ENCODE measurements at regions not wholly inside any gene's neighbourhood (a gene's known extent, or its start where the extent isn't known, plus 50 kb on each side); places are given as distances from the start of the nearest gene placed in this dataset.
"Not testable (repeated sequence)": the region's sequence is repeated elsewhere in the genome, so short reads cannot be mapped to it uniquely, and the experiment has no call there.

- no peak for ATAC-seq
- Mint-ChIP-seq H3K4me3 (no peak overlapping the region), H3K27me3 (no peaks in the 10 kb centered on the region), H3K27ac (no peak overlapping the region), H3K4me1 (no peaks in the 10 kb centered on the region), H3K36me3 (ENCODE audit: low read depth) (no peaks in the 10 kb centered on the region)
- peaks cover 3% of the 10 kb centered on the region for H3K9me3 ChIP-seq (ENCODE audit: control insufficient read depth, low read length, poor library complexity, severe bottlenecking)
- DNase-seq = no peak
Measured at GRCh38 chr13:64591971-64592370, 2638.2 kb downstream of the PCDH9 start.

- no peaks in the 10 kb centered on the region for H3K36me3 Mint-ChIP-seq (ENCODE audit: low read depth)
- H3K9me3 ChIP-seq (ENCODE audit: control insufficient read depth, low read length, poor library complexity, severe bottlenecking) = no peaks in the 10 kb centered on the region
- ATAC-seq (no peak), DNase-seq (no peak)
- H3K4me1 Mint-ChIP-seq = no peaks in the 10 kb centered on the region
- no peaks in the 10 kb centered on the region for H3K27me3 Mint-ChIP-seq
- H3K4me3 Mint-ChIP-seq = no peak overlapping the region
- H3K27ac Mint-ChIP-seq = no peak overlapping the region
Measured at GRCh38 chr13:64579331-64579730, 2650.8 kb downstream of the PCDH9 start.

DNA sequence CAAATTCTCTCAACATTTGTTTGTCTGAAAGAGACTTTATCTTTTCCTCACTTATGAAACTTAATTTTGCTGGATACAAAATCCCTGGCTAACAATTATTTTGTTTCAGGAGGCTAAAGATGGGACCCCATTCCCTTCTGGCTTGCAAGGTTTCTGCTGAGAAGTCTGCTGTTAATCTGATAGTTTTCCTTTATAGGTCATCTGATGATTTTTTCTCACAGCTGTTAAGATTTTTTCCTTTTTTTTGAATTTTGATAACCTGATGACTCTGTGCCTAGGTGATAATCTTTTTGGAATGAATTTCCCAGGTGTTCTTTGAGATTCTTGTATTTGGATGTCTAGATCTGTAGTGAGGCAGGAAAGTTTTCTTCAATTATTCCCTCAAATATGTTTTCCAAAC lies 2661.4 kb downstream of the PCDH9 start:
- Mint-ChIP-seq H3K27ac (no peak overlapping the region), H3K36me3 (ENCODE audit: low read depth) (no peaks in the 10 kb centered on the region), H3K4me3 (no peak overlapping the region), H3K4me1 (no peaks in the 10 kb centered on the region), H3K27me3 (no peaks in the 10 kb centered on the region)
- ATAC-seq (no peak), DNase-seq (no peak)
- no peaks in the 10 kb centered on the region for H3K9me3 ChIP-seq (ENCODE audit: control insufficient read depth, low read length, poor library complexity, severe bottlenecking)

DNA sequence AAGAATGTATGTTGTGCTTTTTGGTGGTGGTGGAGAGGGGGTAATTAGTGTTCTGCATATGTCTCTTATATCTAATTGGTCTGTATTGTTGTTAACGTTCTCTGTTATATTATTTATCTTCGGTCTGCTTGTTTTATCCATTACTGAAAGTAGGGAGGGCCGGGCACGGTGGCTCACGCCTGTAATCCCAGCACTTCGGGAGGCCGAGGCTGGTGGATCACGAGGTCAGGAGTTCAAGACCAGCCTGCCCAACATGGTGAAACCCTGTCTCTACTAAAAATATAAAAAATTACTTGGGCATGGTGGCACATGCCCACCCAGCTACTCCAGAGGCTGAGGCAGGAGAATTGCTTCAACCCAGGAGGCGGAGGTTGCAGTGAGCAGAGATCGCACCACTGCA lies 2672.1 kb downstream of the PCDH9 start:
- not testable (repeated sequence) for H3K4me3 Mint-ChIP-seq; DNase-seq; H3K9me3 ChIP-seq (ENCODE audit: control insufficient read depth, low read length, poor library complexity, severe bottlenecking); ATAC-seq; H3K27ac Mint-ChIP-seq; H3K4me1 Mint-ChIP-seq; H3K36me3 Mint-ChIP-seq (ENCODE audit: low read depth); H3K27me3 Mint-ChIP-seq

GRCh38 chr13:64556376-64556775 lies 2673.8 kb downstream of the PCDH9 start:
- no peaks in the 10 kb centered on the region for H3K9me3 ChIP-seq (ENCODE audit: control insufficient read depth, low read length, poor library complexity, severe bottlenecking)
- Mint-ChIP-seq H3K36me3 (ENCODE audit: low read depth) (no peaks in the 10 kb centered on the region), H3K27me3 (no peaks in the 10 kb centered on the region), H3K4me3 (no peak overlapping the region), H3K27ac (no peak overlapping the region), H3K4me1 (no peaks in the 10 kb centered on the region)
- no peak for ATAC-seq
- no peak for DNase-seq

GRCh38 chr13:64553411-64554129 lies 2676.6 kb downstream of the PCDH9 start:
- Mint-ChIP-seq H3K27ac (no peak overlapping the region), H3K36me3 (ENCODE audit: low read depth) (no peaks in the 10 kb centered on the region), H3K4me3 (no peak overlapping the region), H3K4me1 (no peaks in the 10 kb centered on the region), H3K27me3 (no peaks in the 10 kb centered on the region)
- DNase-seq = no peak
- H3K9me3 ChIP-seq (ENCODE audit: control insufficient read depth, low read length, poor library complexity, severe bottlenecking) = no peaks in the 10 kb centered on the region
- ATAC-seq = no peak

DNA sequence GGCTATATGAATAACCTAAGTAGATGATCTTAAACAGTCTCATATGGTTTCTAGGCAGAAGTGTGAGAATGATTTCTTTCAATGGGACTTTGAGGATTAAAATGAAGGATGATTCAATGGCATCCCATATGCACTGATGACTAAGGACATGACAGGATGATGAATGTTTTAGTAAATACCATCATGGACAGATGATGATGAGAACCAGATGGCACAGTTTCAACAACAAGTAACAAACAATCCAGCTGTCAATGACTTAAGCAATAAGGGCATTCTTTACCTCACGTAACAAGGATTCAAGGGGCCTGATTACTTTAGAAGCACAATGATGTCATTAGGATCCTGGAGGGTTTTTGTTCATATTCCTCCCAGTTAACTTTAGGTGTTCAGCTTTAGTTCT lies 2678.4 kb downstream of the PCDH9 start:
- Mint-ChIP-seq H3K36me3 (ENCODE audit: low read depth) (no peaks in the 10 kb centered on the region), H3K27me3 (no peaks in the 10 kb centered on the region), H3K4me1 (no peaks in the 10 kb centered on the region), H3K4me3 (no peak overlapping the region), H3K27ac (no peak overlapping the region)
- no peak for ATAC-seq
- no peak for DNase-seq
- H3K9me3 ChIP-seq (ENCODE audit: control insufficient read depth, low read length, poor library complexity, severe bottlenecking) = no peaks in the 10 kb centered on the region

GRCh38 chr13:64546371-64546770 lies 2683.8 kb downstream of the PCDH9 start:
- no peaks in the 10 kb centered on the region for H3K9me3 ChIP-seq (ENCODE audit: control insufficient read depth, low read length, poor library complexity, severe bottlenecking)
- ATAC-seq (no peak), DNase-seq (no peak)
- Mint-ChIP-seq H3K27ac (no peak overlapping the region), H3K4me1 (no peaks in the 10 kb centered on the region), H3K4me3 (no peak overlapping the region), H3K27me3 (no peaks in the 10 kb centered on the region), H3K36me3 (ENCODE audit: low read depth) (no peaks in the 10 kb centered on the region)

DNA sequence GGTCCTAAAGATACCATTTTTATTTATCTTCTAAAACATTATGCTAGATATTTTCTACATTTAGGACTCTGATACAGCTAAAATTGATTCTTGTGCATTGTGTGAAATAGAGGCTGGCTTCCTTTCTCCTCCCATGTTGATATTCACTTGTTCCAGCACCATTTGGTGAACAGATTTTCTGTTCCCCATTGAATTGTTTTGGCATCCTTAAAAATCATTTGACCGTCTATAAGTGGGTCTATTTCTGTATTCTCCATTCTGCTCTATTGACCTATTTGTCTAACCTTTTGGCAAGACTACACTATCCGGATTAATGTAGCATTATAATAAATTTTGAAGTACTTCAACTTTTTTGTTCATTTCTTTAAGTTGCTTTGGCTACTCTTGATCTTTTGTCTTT lies 2689.2 kb downstream of the PCDH9 start:
- H3K27me3 Mint-ChIP-seq = no peaks in the 10 kb centered on the region
- H3K36me3 Mint-ChIP-seq (ENCODE audit: low read depth) = no peaks in the 10 kb centered on the region
- H3K4me1 Mint-ChIP-seq = no peaks in the 10 kb centered on the region

DNA sequence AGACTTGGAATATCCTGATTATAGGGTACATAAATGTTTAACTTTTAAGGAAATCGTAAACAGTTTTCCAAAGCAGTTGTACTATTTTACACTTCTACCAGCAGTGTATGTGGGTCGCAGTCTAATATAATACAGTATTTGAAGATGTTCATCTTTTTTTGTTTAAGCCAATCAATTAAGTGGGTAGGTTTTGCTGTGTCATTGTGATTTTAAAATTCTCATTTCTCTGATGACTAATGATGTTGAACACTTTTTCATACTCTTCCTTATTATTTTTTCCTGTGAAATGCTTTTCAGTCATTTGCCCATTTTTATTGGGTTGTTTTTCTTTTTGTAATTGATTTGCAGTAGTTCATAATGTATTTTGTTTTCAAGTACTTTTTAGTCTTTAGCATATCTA lies 2689.7 kb downstream of the PCDH9 start:
- ATAC-seq = no peak
- Mint-ChIP-seq H3K4me1 (no peaks in the 10 kb centered on the region), H3K4me3 (no peak overlapping the region), H3K27ac (no peak overlapping the region), H3K36me3 (ENCODE audit: low read depth) (no peaks in the 10 kb centered on the region), H3K27me3 (no peaks in the 10 kb centered on the region)
- DNase-seq = no peak
- H3K9me3 ChIP-seq (ENCODE audit: control insufficient read depth, low read length, poor library complexity, severe bottlenecking) = no peaks in the 10 kb centered on the region

More for the DNA sequence above, 2689.2 kb downstream of the PCDH9 start:
- DNase-seq (no peak), ATAC-seq (no peak)
- no peak overlapping the region for H3K27ac Mint-ChIP-seq
- no peaks in the 10 kb centered on the region for H3K9me3 ChIP-seq (ENCODE audit: control insufficient read depth, low read length, poor library complexity, severe bottlenecking)
- H3K4me3 Mint-ChIP-seq = no peak overlapping the region

DNA sequence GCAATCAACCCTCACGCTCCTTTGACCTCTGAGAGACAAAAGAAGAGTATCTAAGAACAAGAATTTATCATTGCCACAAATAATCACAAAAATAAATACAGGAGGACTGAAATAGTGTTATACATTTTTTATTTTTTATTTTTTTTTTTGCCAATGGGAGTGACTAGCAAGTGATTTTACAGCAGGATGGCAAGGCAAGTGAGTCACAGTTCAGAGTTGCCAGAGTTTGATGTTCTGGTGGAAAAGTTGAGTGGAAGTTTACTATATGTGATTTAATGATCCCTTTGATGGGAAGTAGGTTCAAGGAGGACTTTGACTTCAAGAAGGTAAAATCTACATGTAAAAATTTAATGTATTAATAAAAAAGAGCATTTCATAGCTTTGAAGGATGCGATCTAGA lies 2691.4 kb downstream of the PCDH9 start:
- Mint-ChIP-seq H3K4me1 (no peaks in the 10 kb centered on the region), H3K27ac (no peak overlapping the region), H3K4me3 (no peak overlapping the region), H3K36me3 (ENCODE audit: low read depth) (no peaks in the 10 kb centered on the region), H3K27me3 (no peaks in the 10 kb centered on the region)
- H3K9me3 ChIP-seq (ENCODE audit: control insufficient read depth, low read length, poor library complexity, severe bottlenecking) = no peaks in the 10 kb centered on the region
- ATAC-seq = no peak
- DNase-seq = no peak

DNA sequence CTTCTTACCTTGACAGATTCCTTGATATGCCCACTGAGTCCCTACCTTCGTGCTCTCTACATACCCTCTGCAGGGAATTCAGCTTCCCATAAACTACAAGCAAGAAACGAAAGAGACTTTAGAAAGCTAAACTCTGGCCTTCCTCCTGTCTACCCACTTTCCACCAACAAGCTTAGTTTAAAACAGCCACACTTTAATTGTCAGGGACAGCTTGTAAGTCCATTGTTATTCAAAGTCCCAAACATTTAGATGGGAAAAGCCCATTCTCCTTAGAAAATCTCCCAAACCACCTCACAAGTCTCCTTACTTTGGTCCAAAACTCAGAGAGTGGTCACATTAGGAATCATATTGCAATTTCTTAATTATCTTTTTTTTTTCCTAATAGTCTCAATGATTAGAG lies 2695.8 kb downstream of the PCDH9 start:
- Mint-ChIP-seq H3K27me3 (no peaks in the 10 kb centered on the region), H3K4me1 (no peaks in the 10 kb centered on the region), H3K27ac (no peak overlapping the region), H3K36me3 (ENCODE audit: low read depth) (no peaks in the 10 kb centered on the region), H3K4me3 (no peak overlapping the region)
- no peak for ATAC-seq
- no peak for DNase-seq
- H3K9me3 ChIP-seq (ENCODE audit: control insufficient read depth, low read length, poor library complexity, severe bottlenecking) = no peaks in the 10 kb centered on the region

DNA sequence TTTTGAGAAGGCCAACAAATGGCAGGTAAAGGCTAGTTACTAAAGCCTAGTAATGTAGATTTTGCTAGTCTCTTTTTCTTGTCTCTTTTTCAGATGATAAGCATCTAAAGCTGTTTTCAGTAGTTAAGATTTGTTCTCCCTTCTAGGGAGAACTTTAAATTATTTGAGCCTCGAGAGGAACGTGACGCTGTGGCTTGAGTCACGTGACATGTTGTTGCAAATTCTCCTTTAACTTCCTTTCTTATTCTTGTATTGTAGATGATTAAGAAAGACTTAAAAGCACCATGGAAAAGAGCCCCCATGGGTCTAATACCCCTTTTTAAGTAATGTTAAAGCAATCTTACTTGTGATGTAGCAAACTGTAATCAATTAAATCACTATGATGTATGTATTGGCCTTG lies 2698.7 kb downstream of the PCDH9 start:
- H3K36me3 Mint-ChIP-seq (ENCODE audit: low read depth) = no peaks in the 10 kb centered on the region
- H3K27me3 Mint-ChIP-seq = no peaks in the 10 kb centered on the region
- no peaks in the 10 kb centered on the region for H3K4me1 Mint-ChIP-seq
- DNase-seq (no peak), ATAC-seq (no peak)
- no peaks in the 10 kb centered on the region for H3K9me3 ChIP-seq (ENCODE audit: control insufficient read depth, low read length, poor library complexity, severe bottlenecking)
- no peak overlapping the region for H3K4me3 Mint-ChIP-seq
- H3K27ac Mint-ChIP-seq = no peak overlapping the region

DNA sequence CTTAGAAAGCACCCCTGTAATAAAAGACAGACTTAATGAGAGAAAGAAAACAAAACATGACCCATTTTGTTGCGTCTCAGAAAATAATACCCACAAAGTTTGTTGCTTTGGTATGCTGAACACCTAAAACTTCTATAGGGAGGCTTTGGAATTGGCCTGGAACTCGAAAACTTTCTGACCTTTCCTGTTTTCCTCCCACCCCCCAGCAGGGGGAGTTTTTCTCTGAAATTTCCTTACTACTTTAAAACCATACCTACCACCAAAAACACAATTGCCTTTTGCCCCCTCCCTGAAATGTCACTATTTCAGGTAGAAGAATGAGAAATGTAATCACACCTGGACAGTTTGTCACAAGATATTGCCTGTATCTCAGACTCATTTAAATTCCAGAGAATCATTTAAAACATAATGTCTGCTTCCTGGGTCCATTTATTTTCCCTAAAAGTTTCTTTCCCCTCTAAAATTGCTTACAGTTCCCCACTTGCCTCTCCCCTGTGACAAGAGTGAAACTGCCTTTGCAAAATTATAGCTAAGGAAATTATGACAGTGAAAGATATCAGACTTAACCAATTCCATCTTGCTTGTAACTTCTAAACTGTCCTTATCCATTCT lies 2700.2 kb downstream of the PCDH9 start:
- H3K4me1 Mint-ChIP-seq = no peaks in the 10 kb centered on the region
- no peak for DNase-seq
- no peak overlapping the region for H3K4me3 Mint-ChIP-seq
- H3K36me3 Mint-ChIP-seq (ENCODE audit: low read depth) = no peaks in the 10 kb centered on the region
- no peaks in the 10 kb centered on the region for H3K27me3 Mint-ChIP-seq
- no peak overlapping the region for H3K27ac Mint-ChIP-seq
- ATAC-seq = no peak
- no peaks in the 10 kb centered on the region for H3K9me3 ChIP-seq (ENCODE audit: control insufficient read depth, low read length, poor library complexity, severe bottlenecking)

All from T-helper 17 cell (primary cell).